ENCODE measurements at regions not wholly inside any gene's neighbourhood (a gene's known extent, or its start where the extent isn't known, plus 50 kb on each side); places are given as distances from the start of the nearest gene placed in this dataset.

GRCh38 chr12:92606956-92607355 is 95.8 kb upstream of the PLEKHG7 start:
- TF ChIP-seq CTCF (IDR thresholded peaks at IDR 0.05): no peak
- TF ChIP-seq JUND (IDR thresholded peaks at IDR 0.05): no peak
- TF ChIP-seq RCOR1 (IDR thresholded peaks at IDR 0.05; ENCODE audit: low read length): no peak
- no peak for TF ChIP-seq POLR2AphosphoS5 (IDR thresholded peaks at IDR 0.05; ENCODE audit: low read depth, low read length)
- TF ChIP-seq, protein P1, sequence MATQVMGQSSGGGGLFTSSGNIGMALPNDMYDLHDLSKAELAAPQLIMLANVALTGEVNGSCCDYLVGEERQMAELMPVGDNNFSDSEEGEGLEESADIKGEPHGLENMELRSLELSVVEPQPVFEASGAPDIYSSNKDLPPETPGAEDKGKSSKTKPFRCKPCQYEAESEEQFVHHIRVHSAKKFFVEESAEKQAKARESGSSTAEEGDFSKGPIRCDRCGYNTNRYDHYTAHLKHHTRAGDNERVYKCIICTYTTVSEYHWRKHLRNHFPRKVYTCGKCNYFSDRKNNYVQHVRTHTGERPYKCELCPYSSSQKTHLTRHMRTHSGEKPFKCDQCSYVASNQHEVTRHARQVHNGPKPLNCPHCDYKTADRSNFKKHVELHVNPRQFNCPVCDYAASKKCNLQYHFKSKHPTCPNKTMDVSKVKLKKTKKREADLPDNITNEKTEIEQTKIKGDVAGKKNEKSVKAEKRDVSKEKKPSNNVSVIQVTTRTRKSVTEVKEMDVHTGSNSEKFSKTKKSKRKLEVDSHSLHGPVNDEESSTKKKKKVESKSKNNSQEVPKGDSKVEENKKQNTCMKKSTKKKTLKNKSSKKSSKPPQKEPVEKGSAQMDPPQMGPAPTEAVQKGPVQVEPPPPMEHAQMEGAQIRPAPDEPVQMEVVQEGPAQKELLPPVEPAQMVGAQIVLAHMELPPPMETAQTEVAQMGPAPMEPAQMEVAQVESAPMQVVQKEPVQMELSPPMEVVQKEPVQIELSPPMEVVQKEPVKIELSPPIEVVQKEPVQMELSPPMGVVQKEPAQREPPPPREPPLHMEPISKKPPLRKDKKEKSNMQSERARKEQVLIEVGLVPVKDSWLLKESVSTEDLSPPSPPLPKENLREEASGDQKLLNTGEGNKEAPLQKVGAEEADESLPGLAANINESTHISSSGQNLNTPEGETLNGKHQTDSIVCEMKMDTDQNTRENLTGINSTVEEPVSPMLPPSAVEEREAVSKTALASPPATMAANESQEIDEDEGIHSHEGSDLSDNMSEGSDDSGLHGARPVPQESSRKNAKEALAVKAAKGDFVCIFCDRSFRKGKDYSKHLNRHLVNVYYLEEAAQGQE (IDR thresholded peaks at IDR 0.05; ENCODE audit: low read depth, low read length): no peak
- TF ChIP-seq EP300 (IDR thresholded peaks at IDR 0.05; ENCODE audit: borderline replicate concordance in 1 of 2, low read depth in 1 of 2, low read length in 1 of 2): no peak
- no peak for TF ChIP-seq RAD21 (IDR thresholded peaks at IDR 0.05; ENCODE audit: low read length)
- TF ChIP-seq NFIC (IDR thresholded peaks at IDR 0.05; ENCODE audit: borderline replicate concordance): no peak
- TF ChIP-seq ZBTB33 (IDR thresholded peaks at IDR 0.05; ENCODE audit: borderline replicate concordance, low read depth): no peak
